ENCODE measurements at regions not wholly inside any gene's neighbourhood (a gene's known extent, or its start where the extent isn't known, plus 50 kb on each side); places are given as distances from the start of the nearest gene placed in this dataset.

GRCh38 chr3:193879099-193879863, 256.7 kb upstream of the HES1 start:
- no peak for DNase-seq (ENCODE audit: low spot score)
- TF ChIP-seq YY1 (IDR thresholded peaks at IDR 0.05), result no peak
- TF ChIP-seq FOXA1 (IDR thresholded peaks at IDR 0.05), result no peak
- TF ChIP-seq HNF4A (conservative IDR thresholded peaks at IDR 0.05), result no peak
- no peak for TF ChIP-seq ZBTB33 (IDR thresholded peaks at IDR 0.05)
- TF ChIP-seq JUND (IDR thresholded peaks at IDR 0.05), result no peak
- TF ChIP-seq GABPA (IDR thresholded peaks at IDR 0.05 in 1 of 2, conservative IDR thresholded peaks at IDR 0.05 in 1 of 2), result no peak
- TF ChIP-seq NR2F2 (IDR thresholded peaks at IDR 0.05), result no peak
- no peak for TF ChIP-seq FOXA2 (IDR thresholded peaks at IDR 0.05)
- no peak for TF ChIP-seq CTCF (IDR thresholded peaks at IDR 0.05; ENCODE audit: low read depth, low read length, missing input control)
- no peaks in the 10 kb centered on the region for H3K4me1 ChIP-seq (ENCODE audit: control insufficient read depth in 4 of 4, insufficient read depth in 4 of 4, low read length in 3 of 4)
- no peaks in the 10 kb centered on the region for H3K27me3 ChIP-seq (ENCODE audit: control insufficient read depth in 4 of 4, insufficient read depth in 4 of 4, low read length in 3 of 4)
- no peak overlapping the region for H3K4me3 ChIP-seq (ENCODE audit: low read depth in 1 of 3, low read length in 3 of 3)
- 85% methylated on average over 13 of the region's 13 CpGs for WGBS
- H3K27ac ChIP-seq (ENCODE audit: low read depth in 1 of 2, low read length in 2 of 2), result no peak overlapping the region
- H3K9ac ChIP-seq (ENCODE audit: low read depth in 1 of 2, low read length in 2 of 2), result no peak overlapping the region
- H3K9me3 ChIP-seq (ENCODE audit: control insufficient read depth in 4 of 4, low read length in 3 of 4), result no peaks in the 10 kb centered on the region
- no peaks in the 10 kb centered on the region for H3K36me3 ChIP-seq (ENCODE audit: control insufficient read depth in 4 of 4, insufficient read depth in 3 of 4, low read depth in 1 of 4, low read length in 3 of 4)

DNA sequence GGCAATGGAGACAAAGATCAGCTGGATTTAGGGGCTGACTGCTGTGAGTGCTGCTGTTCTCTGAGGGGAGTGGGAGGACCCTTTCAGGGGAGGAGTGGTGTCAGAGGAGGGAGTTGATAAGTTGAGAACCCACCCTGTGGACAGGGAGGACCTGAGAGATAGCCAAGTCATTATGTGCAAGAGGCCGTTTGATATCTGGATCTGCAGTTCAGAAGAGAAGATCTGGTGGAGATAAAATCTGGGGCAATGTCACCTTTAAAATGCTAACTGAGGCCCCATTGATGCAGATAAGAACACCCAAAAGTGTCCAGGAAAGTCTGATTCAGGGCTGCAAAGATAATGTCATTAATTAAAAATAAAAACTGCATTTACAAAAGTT, 256.1 kb upstream of the HES1 start:
- Histone ChIP-seq H3K36me3 (ENCODE audit: control insufficient read depth in 4 of 4, insufficient read depth in 3 of 4, low read depth in 1 of 4, low read length in 3 of 4) (no peaks in the 10 kb centered on the region), H3K27ac (ENCODE audit: low read depth in 1 of 2, low read length in 2 of 2) (no peak overlapping the region), H3K4me3 (ENCODE audit: low read depth in 1 of 3, low read length in 3 of 3) (no peak overlapping the region), H3K9me3 (ENCODE audit: control insufficient read depth in 4 of 4, low read length in 3 of 4) (no peaks in the 10 kb centered on the region), H3K27me3 (ENCODE audit: control insufficient read depth in 4 of 4, insufficient read depth in 4 of 4, low read length in 3 of 4) (no peaks in the 10 kb centered on the region), H3K9ac (ENCODE audit: low read depth in 1 of 2, low read length in 2 of 2) (no peak overlapping the region), H3K4me1 (ENCODE audit: control insufficient read depth in 4 of 4, insufficient read depth in 4 of 4, low read length in 3 of 4) (no peaks in the 10 kb centered on the region)
- no peak for DNase-seq (ENCODE audit: low spot score)
- 82% methylated on average over 1 of the region's 1 CpG for WGBS
- no peak for TF ChIP-seq ATF3 (IDR thresholded peaks at IDR 0.05)
- no peak for TF ChIP-seq RAD21 (IDR thresholded peaks at IDR 0.05)
- TF ChIP-seq RXRA (IDR thresholded peaks at IDR 0.05), result no peak
- no peak for TF ChIP-seq TAF1 (conservative IDR thresholded peaks at IDR 0.05)
- no peak for TF ChIP-seq YY1 (IDR thresholded peaks at IDR 0.05)
- no peak for TF ChIP-seq HNF4G (IDR thresholded peaks at IDR 0.05)
- no peak for TF ChIP-seq JUND (IDR thresholded peaks at IDR 0.05)
- TF ChIP-seq, protein P1, sequence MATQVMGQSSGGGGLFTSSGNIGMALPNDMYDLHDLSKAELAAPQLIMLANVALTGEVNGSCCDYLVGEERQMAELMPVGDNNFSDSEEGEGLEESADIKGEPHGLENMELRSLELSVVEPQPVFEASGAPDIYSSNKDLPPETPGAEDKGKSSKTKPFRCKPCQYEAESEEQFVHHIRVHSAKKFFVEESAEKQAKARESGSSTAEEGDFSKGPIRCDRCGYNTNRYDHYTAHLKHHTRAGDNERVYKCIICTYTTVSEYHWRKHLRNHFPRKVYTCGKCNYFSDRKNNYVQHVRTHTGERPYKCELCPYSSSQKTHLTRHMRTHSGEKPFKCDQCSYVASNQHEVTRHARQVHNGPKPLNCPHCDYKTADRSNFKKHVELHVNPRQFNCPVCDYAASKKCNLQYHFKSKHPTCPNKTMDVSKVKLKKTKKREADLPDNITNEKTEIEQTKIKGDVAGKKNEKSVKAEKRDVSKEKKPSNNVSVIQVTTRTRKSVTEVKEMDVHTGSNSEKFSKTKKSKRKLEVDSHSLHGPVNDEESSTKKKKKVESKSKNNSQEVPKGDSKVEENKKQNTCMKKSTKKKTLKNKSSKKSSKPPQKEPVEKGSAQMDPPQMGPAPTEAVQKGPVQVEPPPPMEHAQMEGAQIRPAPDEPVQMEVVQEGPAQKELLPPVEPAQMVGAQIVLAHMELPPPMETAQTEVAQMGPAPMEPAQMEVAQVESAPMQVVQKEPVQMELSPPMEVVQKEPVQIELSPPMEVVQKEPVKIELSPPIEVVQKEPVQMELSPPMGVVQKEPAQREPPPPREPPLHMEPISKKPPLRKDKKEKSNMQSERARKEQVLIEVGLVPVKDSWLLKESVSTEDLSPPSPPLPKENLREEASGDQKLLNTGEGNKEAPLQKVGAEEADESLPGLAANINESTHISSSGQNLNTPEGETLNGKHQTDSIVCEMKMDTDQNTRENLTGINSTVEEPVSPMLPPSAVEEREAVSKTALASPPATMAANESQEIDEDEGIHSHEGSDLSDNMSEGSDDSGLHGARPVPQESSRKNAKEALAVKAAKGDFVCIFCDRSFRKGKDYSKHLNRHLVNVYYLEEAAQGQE (IDR thresholded peaks at IDR 0.05), result no peak
- no peak for TF ChIP-seq CTCF (IDR thresholded peaks at IDR 0.05; ENCODE audit: low read depth, low read length, missing input control)
- no peak for TF ChIP-seq FOXA1 (IDR thresholded peaks at IDR 0.05)
- TF ChIP-seq EGR1 (IDR thresholded peaks at IDR 0.05; ENCODE audit: low read depth in 2 of 2), result no peak
- TF ChIP-seq FOXA2 (IDR thresholded peaks at IDR 0.05), result no peak

Measured in liver (tissue), 8 donors.